DOHH2 (cell line): ENCODE measurements at regions not wholly inside any gene's neighbourhood (a gene's known extent, or its start where the extent isn't known, plus 50 kb on each side); places are given as distances from the start of the nearest gene placed in this dataset.

Source experiments
- EZH2phosphoT487 ChIP-seq: fragments of 200-600 bp; sonication (generic); IDR thresholded peaks from 2 replicates; pipeline ENCODE4 v1.6.1; 2017; ENCODE audit warnings: borderline replicate concordance, mild to moderate bottlenecking, antibody characterized with exemption, low read length, moderate library complexity, mixed read lengths
- TF ChIP-seq, protein P1 (sequence below): fragments of 200-600 bp; sonication (generic); IDR thresholded peaks from one replicate; pipeline ENCODE4 v1.5.1; 2014; ENCODE audit warnings: antibody characterized with exemption, mild to moderate bottlenecking, low read depth, low read length; ENCODE audit not compliant: poor library complexity, severe bottlenecking

GRCh38 chr10:130708465-130709070 is 572.4 kb downstream of the GLRX3 start:
- TF ChIP-seq, protein P1, sequence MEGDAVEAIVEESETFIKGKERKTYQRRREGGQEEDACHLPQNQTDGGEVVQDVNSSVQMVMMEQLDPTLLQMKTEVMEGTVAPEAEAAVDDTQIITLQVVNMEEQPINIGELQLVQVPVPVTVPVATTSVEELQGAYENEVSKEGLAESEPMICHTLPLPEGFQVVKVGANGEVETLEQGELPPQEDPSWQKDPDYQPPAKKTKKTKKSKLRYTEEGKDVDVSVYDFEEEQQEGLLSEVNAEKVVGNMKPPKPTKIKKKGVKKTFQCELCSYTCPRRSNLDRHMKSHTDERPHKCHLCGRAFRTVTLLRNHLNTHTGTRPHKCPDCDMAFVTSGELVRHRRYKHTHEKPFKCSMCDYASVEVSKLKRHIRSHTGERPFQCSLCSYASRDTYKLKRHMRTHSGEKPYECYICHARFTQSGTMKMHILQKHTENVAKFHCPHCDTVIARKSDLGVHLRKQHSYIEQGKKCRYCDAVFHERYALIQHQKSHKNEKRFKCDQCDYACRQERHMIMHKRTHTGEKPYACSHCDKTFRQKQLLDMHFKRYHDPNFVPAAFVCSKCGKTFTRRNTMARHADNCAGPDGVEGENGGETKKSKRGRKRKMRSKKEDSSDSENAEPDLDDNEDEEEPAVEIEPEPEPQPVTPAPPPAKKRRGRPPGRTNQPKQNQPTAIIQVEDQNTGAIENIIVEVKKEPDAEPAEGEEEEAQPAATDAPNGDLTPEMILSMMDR: no peak
- no peak for TF ChIP-seq EZH2phosphoT487
